Inferior parietal cortex (tissue), 1 donor: ENCODE measurements at regions not wholly inside any gene's neighbourhood (a gene's known extent, or its start where the extent isn't known, plus 50 kb on each side); places are given as distances from the start of the nearest gene placed in this dataset.
"Not testable (repeated sequence)": the region's sequence is repeated elsewhere in the genome, so short reads cannot be mapped to it uniquely, and the experiment has no call there.

ENCODE experiments used
- DNase-seq: peaks from one replicate; pipeline ENCODE4 v3.0.0-alpha.2; 2016; ENCODE audit errors: extremely low spot score

- DNase-seq, result no peak
Measured at GRCh38 chr5:37915097-37915736, 75.4 kb upstream of the GDNF start.

- DNase-seq, result not testable (repeated sequence)
Measured at GRCh38 chr5:37909610-37910266, 69.9 kb upstream of the GDNF start.

GRCh38 chr5:37906416-37906815, 66.6 kb upstream of the GDNF start:
- no peak for DNase-seq

GRCh38 chr5:37905230-37905629, 65.4 kb upstream of the GDNF start:
- DNase-seq, result no peak

- DNase-seq, result no peak
Measured at GRCh38 chr5:37902323-37902722, 62.5 kb upstream of the GDNF start.

GRCh38 chr5:37900692-37901091, 60.9 kb upstream of the GDNF start:
- DNase-seq, result peak; percentile 4

GRCh38 chr5:37899037-37899436, 59.2 kb upstream of the GDNF start:
- no peak for DNase-seq

GRCh38 chr5:37896159-37896558, 56.3 kb upstream of the GDNF start:
- DNase-seq, result no peak

GRCh38 chr5:37893434-37894134, 53.7 kb upstream of the GDNF start:
- no peak for DNase-seq

- DNase-seq, result no peak
Measured at GRCh38 chr5:37892586-37892985, 52.7 kb upstream of the GDNF start.

GRCh38 chr5:37891832-37892231, 52.0 kb upstream of the GDNF start:
- no peak for DNase-seq

- no peak for DNase-seq
Measured at GRCh38 chr5:37889612-37890317, 49.9 kb upstream of the GDNF start.
